ENCODE measurements at regions not wholly inside any gene's neighbourhood (a gene's known extent, or its start where the extent isn't known, plus 50 kb on each side); places are given as distances from the start of the nearest gene placed in this dataset.

DNA sequence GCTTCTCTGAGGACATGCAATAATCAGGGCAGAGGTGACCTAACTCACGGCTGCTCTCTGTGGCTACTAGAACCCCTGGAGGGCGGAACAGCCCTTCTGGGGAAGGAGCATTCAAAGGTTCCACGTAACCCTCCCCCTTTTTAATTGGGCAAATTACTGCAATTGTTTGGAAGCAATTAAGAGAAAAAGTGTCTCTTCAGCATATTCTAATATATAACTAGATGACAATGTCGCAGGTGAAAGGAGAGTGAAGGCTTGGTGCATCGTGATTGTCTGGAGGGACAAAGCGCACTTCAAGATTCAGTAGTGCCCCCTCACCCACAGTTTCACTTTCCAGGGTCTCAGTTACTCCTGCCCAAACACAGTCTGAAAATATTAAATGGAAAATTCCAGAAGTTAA is 720.8 kb downstream of the DCDC2C start:
- no peak for TF ChIP-seq EZH2phosphoT487 (IDR thresholded peaks at IDR 0.05; ENCODE audit: borderline replicate concordance)
- no peak overlapping the region for H3K4me2 ChIP-seq (ENCODE audit: low read depth, low read length, poor library complexity, severe bottlenecking)
- no peaks in the 10 kb centered on the region for H3K9me2 ChIP-seq (replicated peaks; ENCODE audit: low read depth, low read length)
- no peak overlapping the region for H3K9ac ChIP-seq (ENCODE audit: low read depth, low read length, poor library complexity, severe bottlenecking)
- H3K27me3 ChIP-seq (ENCODE audit: insufficient read depth, low read length, poor library complexity, severe bottlenecking): no peaks in the 10 kb centered on the region
- H4K20me1 ChIP-seq (ENCODE audit: insufficient read depth, low read length, poor library complexity, severe bottlenecking): no peaks in the 10 kb centered on the region
- no peaks in the 10 kb centered on the region for H3K36me3 ChIP-seq (ENCODE audit: insufficient read depth, low read length)
- no peaks in the 10 kb centered on the region for H3K79me2 ChIP-seq (ENCODE audit: insufficient read depth, low read length)
- no peak overlapping the region for H2AFZ ChIP-seq (ENCODE audit: low read length)
- no peaks in the 10 kb centered on the region for H3F3A ChIP-seq (ENCODE audit: low read depth)
- H3K4me1 ChIP-seq (ENCODE audit: insufficient read depth, low read length, poor library complexity, severe bottlenecking): no peaks in the 10 kb centered on the region
- H3K4me3 ChIP-seq (ENCODE audit: low read length, poor library complexity, severe bottlenecking): no peak overlapping the region
- no peaks in the 10 kb centered on the region for H3K9me3 ChIP-seq (ENCODE audit: insufficient read depth, low read depth, low read length)

DNA sequence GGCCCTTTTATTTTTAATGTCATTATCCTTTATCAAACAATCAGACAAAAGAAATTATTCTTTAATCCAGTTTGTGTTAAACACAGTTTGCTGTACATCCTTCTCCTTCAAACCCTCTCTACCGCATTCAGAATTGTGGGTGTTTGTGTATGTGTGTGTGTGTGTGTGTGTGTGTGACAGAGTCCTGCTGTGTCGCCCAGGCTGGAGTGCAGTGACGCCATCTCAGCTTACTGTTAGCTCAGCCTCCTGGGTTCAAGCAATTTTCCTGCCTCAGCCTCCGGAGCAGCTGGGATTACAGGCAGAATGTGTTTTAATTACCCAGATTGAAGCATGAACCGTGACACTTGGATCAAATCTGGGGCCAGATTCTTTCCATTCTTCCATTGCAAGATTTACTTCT is 723.7 kb downstream of the DCDC2C start:
- Histone ChIP-seq H2AFZ (ENCODE audit: low read length) (no peak overlapping the region), H3K9ac (ENCODE audit: low read depth, low read length, poor library complexity, severe bottlenecking) (no peak overlapping the region), H3K4me2 (ENCODE audit: low read depth, low read length, poor library complexity, severe bottlenecking) (no peak overlapping the region), H3K4me1 (ENCODE audit: insufficient read depth, low read length, poor library complexity, severe bottlenecking) (no peaks in the 10 kb centered on the region), H3F3A (ENCODE audit: low read depth) (no peaks in the 10 kb centered on the region), H3K4me3 (ENCODE audit: low read length, poor library complexity, severe bottlenecking) (no peak overlapping the region), H3K36me3 (ENCODE audit: insufficient read depth, low read length) (no peaks in the 10 kb centered on the region), H3K27me3 (ENCODE audit: insufficient read depth, low read length, poor library complexity, severe bottlenecking) (no peaks in the 10 kb centered on the region), H3K9me3 (ENCODE audit: insufficient read depth, low read depth, low read length) (no peaks in the 10 kb centered on the region), H4K20me1 (ENCODE audit: insufficient read depth, low read length, poor library complexity, severe bottlenecking) (no peaks in the 10 kb centered on the region), H3K9me2 (replicated peaks; ENCODE audit: low read depth, low read length) (no peaks in the 10 kb centered on the region), H3K79me2 (ENCODE audit: insufficient read depth, low read length) (no peaks in the 10 kb centered on the region)
- no peak for TF ChIP-seq EZH2phosphoT487 (IDR thresholded peaks at IDR 0.05; ENCODE audit: borderline replicate concordance)
- TF ChIP-seq, protein P1, sequence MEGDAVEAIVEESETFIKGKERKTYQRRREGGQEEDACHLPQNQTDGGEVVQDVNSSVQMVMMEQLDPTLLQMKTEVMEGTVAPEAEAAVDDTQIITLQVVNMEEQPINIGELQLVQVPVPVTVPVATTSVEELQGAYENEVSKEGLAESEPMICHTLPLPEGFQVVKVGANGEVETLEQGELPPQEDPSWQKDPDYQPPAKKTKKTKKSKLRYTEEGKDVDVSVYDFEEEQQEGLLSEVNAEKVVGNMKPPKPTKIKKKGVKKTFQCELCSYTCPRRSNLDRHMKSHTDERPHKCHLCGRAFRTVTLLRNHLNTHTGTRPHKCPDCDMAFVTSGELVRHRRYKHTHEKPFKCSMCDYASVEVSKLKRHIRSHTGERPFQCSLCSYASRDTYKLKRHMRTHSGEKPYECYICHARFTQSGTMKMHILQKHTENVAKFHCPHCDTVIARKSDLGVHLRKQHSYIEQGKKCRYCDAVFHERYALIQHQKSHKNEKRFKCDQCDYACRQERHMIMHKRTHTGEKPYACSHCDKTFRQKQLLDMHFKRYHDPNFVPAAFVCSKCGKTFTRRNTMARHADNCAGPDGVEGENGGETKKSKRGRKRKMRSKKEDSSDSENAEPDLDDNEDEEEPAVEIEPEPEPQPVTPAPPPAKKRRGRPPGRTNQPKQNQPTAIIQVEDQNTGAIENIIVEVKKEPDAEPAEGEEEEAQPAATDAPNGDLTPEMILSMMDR (conservative IDR thresholded peaks at IDR 0.05; ENCODE audit: low read length): no peak

DNA sequence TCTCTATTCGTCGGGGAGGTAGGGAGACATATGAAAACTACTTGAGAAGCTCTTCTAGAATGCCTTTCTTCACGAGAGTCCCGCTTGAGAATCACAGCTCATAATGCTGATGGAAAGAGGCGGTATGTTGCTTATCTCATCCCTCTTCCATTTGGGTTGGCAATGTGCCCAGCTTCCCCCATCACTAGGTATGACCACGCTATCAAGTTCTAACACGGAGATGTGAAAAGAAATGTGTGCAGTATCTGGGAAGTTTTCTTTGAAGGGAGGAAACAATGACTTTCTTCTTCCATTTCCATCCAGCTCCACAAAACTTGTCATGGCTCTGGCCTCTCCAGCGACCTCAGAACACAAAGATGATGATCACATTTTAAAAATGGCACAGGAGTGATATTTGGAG is 742.4 kb downstream of the DCDC2C start:
- Histone ChIP-seq H4K20me1 (ENCODE audit: insufficient read depth, low read length, poor library complexity, severe bottlenecking) (no peaks in the 10 kb centered on the region), H3K27me3 (ENCODE audit: insufficient read depth, low read length, poor library complexity, severe bottlenecking) (no peaks in the 10 kb centered on the region), H3F3A (ENCODE audit: low read depth) (no peaks in the 10 kb centered on the region), H3K4me3 (ENCODE audit: low read length, poor library complexity, severe bottlenecking) (no peak overlapping the region), H3K9me3 (ENCODE audit: insufficient read depth, low read depth, low read length) (no peaks in the 10 kb centered on the region), H3K9me2 (replicated peaks; ENCODE audit: low read depth, low read length) (no peaks in the 10 kb centered on the region), H2AFZ (ENCODE audit: low read length) (no peak overlapping the region), H3K4me2 (ENCODE audit: low read depth, low read length, poor library complexity, severe bottlenecking) (no peak overlapping the region), H3K79me2 (ENCODE audit: insufficient read depth, low read length) (no peaks in the 10 kb centered on the region), H3K4me1 (ENCODE audit: insufficient read depth, low read length, poor library complexity, severe bottlenecking) (no peaks in the 10 kb centered on the region), H3K36me3 (ENCODE audit: insufficient read depth, low read length) (no peaks in the 10 kb centered on the region), H3K9ac (ENCODE audit: low read depth, low read length, poor library complexity, severe bottlenecking) (no peak overlapping the region)
- TF ChIP-seq EZH2phosphoT487 (IDR thresholded peaks at IDR 0.05; ENCODE audit: borderline replicate concordance): no peak
- TF ChIP-seq, protein P1 (conservative IDR thresholded peaks at IDR 0.05; ENCODE audit: low read length): no peak

DNA sequence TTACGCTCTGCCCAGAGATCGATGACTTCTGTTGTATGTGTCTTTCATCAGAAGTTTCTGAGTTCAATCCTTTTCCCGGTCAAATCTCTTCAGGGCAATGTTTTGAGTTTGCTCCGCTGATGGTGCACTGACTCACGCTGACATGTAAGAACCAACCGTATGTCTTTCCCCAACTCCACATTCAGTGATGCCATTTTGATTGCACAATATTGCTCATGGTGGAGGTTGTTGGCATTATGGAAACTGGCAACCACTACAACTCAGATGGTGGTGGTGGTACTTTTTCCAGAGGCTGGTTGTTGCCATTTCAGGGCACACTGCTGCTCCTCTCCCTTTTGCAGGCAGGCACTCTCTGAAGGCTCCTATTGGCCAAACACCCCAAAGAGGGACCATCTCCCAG is 751.5 kb downstream of the DCDC2C start:
- Histone ChIP-seq H3K9me3 (ENCODE audit: insufficient read depth, low read depth, low read length) (no peaks in the 10 kb centered on the region), H3K4me2 (ENCODE audit: low read depth, low read length, poor library complexity, severe bottlenecking) (no peak overlapping the region)

More for the DNA sequence above, 751.5 kb downstream of the DCDC2C start:
- no peaks in the 10 kb centered on the region for H3K27me3 ChIP-seq (ENCODE audit: insufficient read depth, low read length, poor library complexity, severe bottlenecking)
- H3K4me1 ChIP-seq (ENCODE audit: insufficient read depth, low read length, poor library complexity, severe bottlenecking): no peaks in the 10 kb centered on the region
- H3K36me3 ChIP-seq (ENCODE audit: insufficient read depth, low read length): no peaks in the 10 kb centered on the region
- H3K79me2 ChIP-seq (ENCODE audit: insufficient read depth, low read length): no peaks in the 10 kb centered on the region
- no peak for TF ChIP-seq EZH2phosphoT487 (IDR thresholded peaks at IDR 0.05; ENCODE audit: borderline replicate concordance)
- TF ChIP-seq, protein P1 (conservative IDR thresholded peaks at IDR 0.05; ENCODE audit: low read length): no peak
- H3F3A ChIP-seq (ENCODE audit: low read depth): no peaks in the 10 kb centered on the region
- no peaks in the 10 kb centered on the region for H4K20me1 ChIP-seq (ENCODE audit: insufficient read depth, low read length, poor library complexity, severe bottlenecking)
- H3K4me3 ChIP-seq (ENCODE audit: low read length, poor library complexity, severe bottlenecking): no peak overlapping the region
- no peaks in the 10 kb centered on the region for H3K9me2 ChIP-seq (replicated peaks; ENCODE audit: low read depth, low read length)
- H3K9ac ChIP-seq (ENCODE audit: low read depth, low read length, poor library complexity, severe bottlenecking): no peak overlapping the region
- no peak overlapping the region for H2AFZ ChIP-seq (ENCODE audit: low read length)
